Neutrophil (primary cell): ENCODE measurements at regions not wholly inside any gene's neighbourhood (a gene's known extent, or its start where the extent isn't known, plus 50 kb on each side); places are given as distances from the start of the nearest gene placed in this dataset.

Experiments
- H3K27ac ChIP-seq: fragments of 200-600 bp; sonication (generic); 2 replicates; pipeline ENCODE4 v1.5.1; 2016; ENCODE audit warnings: mild to moderate bottlenecking, moderate library complexity
- H3K27me3 ChIP-seq: fragments of 200-600 bp; sonication (generic); 2 replicates; pipeline ENCODE4 v1.6.0; 2016; ENCODE audit warnings: mild to moderate bottlenecking
- H3K36me3 ChIP-seq: fragments of 200-600 bp; sonication (generic); 2 replicates; pipeline ENCODE4 v1.5.1; 2017
- H3K4me1 ChIP-seq, 2 experiments: fragments of 200-600 bp in 1 of 2; sonication (generic) in 1 of 2; 1 replicate in 1 of 2; 2 replicates in 1 of 2; pipeline versions ENCODE4 v1.5.1 to v1.6.1; 2013 to 2016; ENCODE audit warnings: low read depth in 1 of 2, low read length in 1 of 2, mild to moderate bottlenecking in 1 of 2, moderate library complexity in 1 of 2; ENCODE audit not compliant: control insufficient read depth in 1 of 2, insufficient read depth in 1 of 2
- H3K4me3 ChIP-seq, 2 experiments: fragments of 200-600 bp in 1 of 2; sonication (generic) in 1 of 2; 1 replicate in 1 of 2; 2 replicates in 1 of 2; pipeline ENCODE4 v1.5.1; 2013 to 2016; ENCODE audit warnings: low read depth in 1 of 2, low read length in 1 of 2, mild to moderate bottlenecking in 1 of 2, moderate library complexity in 1 of 2
- H3K9me3 ChIP-seq: fragments of 200-600 bp; sonication (generic); 2 replicates; pipeline ENCODE4 v1.5.1; 2016
- TF ChIP-seq, protein P1 (sequence below): fragments of 200-600 bp; sonication (generic); IDR thresholded peaks from 2 replicates; pipeline ENCODE4 v1.5.1; 2016; ENCODE audit warnings: antibody characterized with exemption

DNA sequence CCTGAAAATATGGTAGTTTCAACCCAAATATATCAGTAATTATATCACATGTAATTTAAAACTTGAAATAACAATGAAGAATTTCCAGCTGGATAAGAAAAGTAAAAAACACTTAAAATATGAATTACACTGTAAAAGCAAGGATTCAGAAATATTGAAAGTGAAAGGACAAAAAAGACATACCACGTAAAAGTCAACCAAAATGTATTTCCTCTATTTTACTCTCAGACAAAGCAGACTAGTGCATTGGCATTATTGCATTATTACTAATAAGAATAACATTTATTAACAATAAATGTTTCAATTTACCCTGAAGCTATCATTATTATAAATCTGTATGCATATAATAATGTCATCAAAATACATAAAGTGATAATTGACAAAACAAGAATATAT lies 445.1 kb upstream of the TRIB2 start:
- TF ChIP-seq, protein P1, sequence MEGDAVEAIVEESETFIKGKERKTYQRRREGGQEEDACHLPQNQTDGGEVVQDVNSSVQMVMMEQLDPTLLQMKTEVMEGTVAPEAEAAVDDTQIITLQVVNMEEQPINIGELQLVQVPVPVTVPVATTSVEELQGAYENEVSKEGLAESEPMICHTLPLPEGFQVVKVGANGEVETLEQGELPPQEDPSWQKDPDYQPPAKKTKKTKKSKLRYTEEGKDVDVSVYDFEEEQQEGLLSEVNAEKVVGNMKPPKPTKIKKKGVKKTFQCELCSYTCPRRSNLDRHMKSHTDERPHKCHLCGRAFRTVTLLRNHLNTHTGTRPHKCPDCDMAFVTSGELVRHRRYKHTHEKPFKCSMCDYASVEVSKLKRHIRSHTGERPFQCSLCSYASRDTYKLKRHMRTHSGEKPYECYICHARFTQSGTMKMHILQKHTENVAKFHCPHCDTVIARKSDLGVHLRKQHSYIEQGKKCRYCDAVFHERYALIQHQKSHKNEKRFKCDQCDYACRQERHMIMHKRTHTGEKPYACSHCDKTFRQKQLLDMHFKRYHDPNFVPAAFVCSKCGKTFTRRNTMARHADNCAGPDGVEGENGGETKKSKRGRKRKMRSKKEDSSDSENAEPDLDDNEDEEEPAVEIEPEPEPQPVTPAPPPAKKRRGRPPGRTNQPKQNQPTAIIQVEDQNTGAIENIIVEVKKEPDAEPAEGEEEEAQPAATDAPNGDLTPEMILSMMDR: no peak
- no peak overlapping the region for H3K27ac ChIP-seq
- H3K27me3 ChIP-seq: no peaks in the 10 kb centered on the region
- no peaks in the 10 kb centered on the region for H3K4me1 ChIP-seq
- H3K4me3 ChIP-seq: no peak overlapping the region
- H3K9me3 ChIP-seq: no peaks in the 10 kb centered on the region
- H3K36me3 ChIP-seq: no peaks in the 10 kb centered on the region

DNA sequence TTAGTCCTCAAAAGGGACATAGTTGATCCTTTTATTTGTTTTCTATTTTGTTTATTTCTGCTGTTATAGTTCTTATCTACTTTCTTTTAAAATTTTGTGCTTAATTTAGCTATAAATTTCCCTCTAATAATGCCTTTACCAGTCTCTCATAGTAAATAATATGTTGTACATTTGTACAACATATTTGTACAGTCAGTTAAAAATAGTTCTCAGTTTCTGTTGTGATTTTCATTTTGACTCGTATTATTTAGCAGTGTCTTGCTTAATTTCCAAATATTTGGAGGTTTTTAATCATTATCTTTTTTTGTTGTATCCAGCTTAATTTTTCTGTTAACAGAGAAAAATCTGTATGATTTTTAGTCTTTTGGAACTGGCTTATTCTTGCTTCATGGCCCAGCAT lies 443.6 kb upstream of the TRIB2 start:
- Histone ChIP-seq H3K4me3 (no peak overlapping the region), H3K4me1 (no peaks in the 10 kb centered on the region), H3K36me3 (no peaks in the 10 kb centered on the region), H3K9me3 (no peaks in the 10 kb centered on the region), H3K27me3 (no peaks in the 10 kb centered on the region), H3K27ac (no peak overlapping the region)
- TF ChIP-seq, protein P1: no peak

DNA sequence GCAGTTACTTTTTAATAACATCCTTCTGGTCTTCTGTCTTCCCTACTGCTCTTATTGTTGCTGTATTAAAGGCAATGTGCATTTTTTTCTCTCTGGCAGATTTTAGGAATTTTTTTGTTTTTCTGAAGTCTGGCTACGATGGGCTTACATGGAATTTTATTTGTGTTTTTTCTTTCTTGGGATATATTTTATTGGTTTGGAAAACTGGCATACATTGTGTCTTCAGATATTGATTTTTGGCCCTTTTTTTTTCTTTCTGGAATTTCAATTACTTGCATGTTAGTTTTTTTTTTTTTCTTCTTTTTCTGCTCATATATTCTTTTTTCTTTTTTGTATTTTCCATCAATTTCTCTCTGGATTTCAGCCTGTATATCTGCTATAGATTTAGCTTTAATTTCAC lies 442.1 kb upstream of the TRIB2 start:
- Histone ChIP-seq H3K4me1 (no peaks in the 10 kb centered on the region), H3K4me3 (no peak overlapping the region), H3K27me3 (no peaks in the 10 kb centered on the region), H3K27ac (no peak overlapping the region), H3K36me3 (no peaks in the 10 kb centered on the region), H3K9me3 (no peaks in the 10 kb centered on the region)
- TF ChIP-seq, protein P1: no peak

DNA sequence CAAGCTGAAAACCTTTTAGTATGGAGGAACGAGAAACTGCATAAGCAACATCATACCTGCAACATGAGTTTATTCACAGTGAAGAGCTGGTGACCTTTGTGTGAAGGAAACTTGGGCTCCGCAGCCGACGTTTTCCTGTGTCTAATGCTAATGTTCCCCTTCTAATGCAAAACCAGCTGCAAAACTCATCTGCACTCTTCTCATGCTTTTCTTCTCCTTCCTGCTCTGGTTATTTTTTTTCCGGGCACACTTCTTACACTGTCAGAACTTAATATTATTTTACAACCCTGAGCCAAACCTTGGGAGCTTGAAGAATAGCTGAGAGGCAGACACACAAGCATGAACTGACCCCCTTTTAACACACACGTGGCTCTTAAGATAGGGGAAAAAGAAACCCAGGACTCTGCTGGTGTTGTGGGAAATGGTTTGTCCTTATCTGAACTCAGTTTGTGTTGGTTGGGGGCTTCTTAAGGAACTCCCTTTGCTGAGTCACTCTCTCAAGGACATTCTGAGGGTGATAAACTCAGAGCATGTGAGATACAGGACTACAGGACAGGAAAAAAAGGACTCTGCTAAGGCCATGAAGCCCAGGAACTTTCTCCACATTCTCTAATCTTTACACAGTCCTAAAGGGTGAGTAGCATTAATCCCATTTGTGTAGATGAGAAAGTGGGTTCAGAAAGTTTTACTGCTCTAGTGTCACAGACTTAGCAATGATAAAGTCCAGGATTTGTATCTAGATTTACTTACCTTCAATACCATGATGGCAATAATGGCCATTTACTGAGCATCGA lies 439.3 kb upstream of the TRIB2 start:
- Histone ChIP-seq H3K36me3 (no peaks in the 10 kb centered on the region), H3K4me1 (no peaks in the 10 kb centered on the region), H3K4me3 (no peak overlapping the region), H3K27me3 (no peaks in the 10 kb centered on the region), H3K27ac (no peak overlapping the region), H3K9me3 (no peaks in the 10 kb centered on the region)
- TF ChIP-seq, protein P1: no peak

DNA sequence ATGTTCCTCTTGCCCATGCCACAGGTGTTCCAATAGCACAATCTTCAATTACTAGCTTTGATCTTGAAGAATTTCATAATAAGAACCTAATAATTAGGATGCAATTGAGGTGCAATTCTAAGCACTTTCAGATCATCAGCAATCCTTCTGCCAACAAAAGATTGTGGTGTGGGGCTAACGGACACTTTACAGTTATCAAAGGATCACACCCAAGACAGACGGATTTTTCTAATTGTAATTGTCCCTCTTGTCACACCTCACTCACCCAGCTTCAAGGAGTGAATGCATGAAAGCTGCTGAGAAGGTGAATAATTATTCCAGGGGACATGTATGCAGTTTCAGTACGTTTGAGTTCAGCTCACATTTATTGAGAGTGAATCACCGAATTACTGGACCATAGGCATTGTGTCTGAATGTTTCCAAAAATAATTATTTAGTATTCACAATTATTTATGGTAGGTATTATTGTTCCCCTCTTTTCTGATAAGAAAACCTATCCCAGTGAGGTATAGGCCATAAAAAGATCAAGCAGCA lies 438.5 kb upstream of the TRIB2 start:
- TF ChIP-seq, protein P1: no peak

More for the DNA sequence above, 438.5 kb upstream of the TRIB2 start:
- Histone ChIP-seq H3K4me1 (no peaks in the 10 kb centered on the region), H3K27ac (no peak overlapping the region), H3K9me3 (no peaks in the 10 kb centered on the region), H3K4me3 (no peak overlapping the region), H3K36me3 (no peaks in the 10 kb centered on the region), H3K27me3 (no peaks in the 10 kb centered on the region)
